A549 (cell line): ENCODE measurements at regions not wholly inside any gene's neighbourhood (a gene's known extent, or its start where the extent isn't known, plus 50 kb on each side); places are given as distances from the start of the nearest gene placed in this dataset.

ENCODE experiments used
- ATAC-seq, 2 experiments: fragments of 200-7000 bp in 1 of 2; fragments of >200 bp in 1 of 2; cut with Nextera tagmentation in 1 of 2; cut with Tn5 transposase in 1 of 2; 3 replicates each; pipeline versions ENCODE4 v1.8.0 to v1.9.1; 2018 to 2020; ENCODE audit warnings: mild to moderate bottlenecking in 1 of 2, moderate library complexity in 1 of 2
- CTCF ChIA-PET: fragments of 300-600 bp; sonication (Branson Sonifier 250); formaldehyde crosslinking; extraction: SDS; loops from one replicate; lab custom pipeline; 2021; ENCODE audit warnings: antibody characterized with exemption, inconsistent platforms; lab: Yijun Ruan, JAX
- POLR2A ChIA-PET: fragments of 350-600 bp; formaldehyde crosslinking; extraction: SDS; loops from one replicate; lab custom pipeline; 2021; ENCODE audit warnings: antibody characterized with exemption, inconsistent platforms; lab: Yijun Ruan, JAX
- DNase-seq, 2 experiments: peaks; one replicate each; pipeline versions ENCODE4 v3.0.0 to v3.0.0-alpha.2; 2011 to 2016; ENCODE audit warnings: low read depth in 1 of 2, low spot score in 1 of 2
- FAIRE-seq: peaks from 2 replicates; lab custom pipeline; 2011; peaks lifted over from hg19 to GRCh38; lab: Jason Lieb, UNC
- H3K27ac ChIP-seq, 2 experiments: fragments of >200 bp; sonication (Bioruptor Twin); formaldehyde crosslinking; 3 replicates each; pipeline ENCODE4 v1.5.1; 2016 to 2017
- H3K4me1 ChIP-seq: fragments of >200 bp; sonication (Bioruptor Twin); formaldehyde crosslinking; 3 replicates; pipeline ENCODE4 v1.6.1; 2016
- H3K4me2 ChIP-seq: fragments of >200 bp; sonication (Bioruptor Twin); formaldehyde crosslinking; 3 replicates; pipeline ENCODE4 v1.6.1; 2016
- H3K4me3 ChIP-seq: fragments of >200 bp; sonication (Bioruptor Twin); formaldehyde crosslinking; 3 replicates; pipeline ENCODE4 v1.5.1; 2016
- H3K9me3 ChIP-seq: fragments of >200 bp; sonication (Bioruptor Twin); formaldehyde crosslinking; 3 replicates; pipeline ENCODE4 v1.6.1; 2016
- BHLHE40 ChIP-seq: IDR thresholded peaks from 2 replicates; pipeline ENCODE4 v1.6.1; 2012; ENCODE audit warnings: low read depth, low read length, inconsistent platforms
- CHD4 ChIP-seq: fragments of 200-600 bp; sonication (generic); IDR thresholded peaks from 2 replicates; pipeline ENCODE4 v1.6.1; 2016; ENCODE audit warnings: antibody characterized with exemption, mild to moderate bottlenecking, borderline replicate concordance
- CTCF ChIP-seq: fragments of >200 bp; sonication (Bioruptor Twin); formaldehyde crosslinking; IDR thresholded peaks from 3 replicates; pipeline ENCODE4 v1.5.1; 2016
- EHF ChIP-seq: fragments of 250-450 bp; sonication (Bioruptor Pico); IDR thresholded peaks from 2 replicates; pipeline ENCODE4 v1.5.0; 2020; ENCODE audit warnings: mild to moderate bottlenecking
- ELK1 ChIP-seq: fragments of 150-350 bp; IDR thresholded peaks from 2 replicates; pipeline ENCODE4 v1.6.1; 2014; ENCODE audit warnings: low read depth, mild to moderate bottlenecking, low read length
- FOSL2 ChIP-seq, 2 experiments: fragments of 450-650 bp in 1 of 2; fragments of >200 bp in 1 of 2; sonication (Bioruptor Twin) in 1 of 2; formaldehyde crosslinking; IDR thresholded peaks; 2 replicates each; pipeline versions ENCODE4 v1.5.0 to v1.6.1; 2016 to 2020; ENCODE audit warnings: mild to moderate bottlenecking in 1 of 2, moderate library complexity in 1 of 2
- FOXS1 ChIP-seq: fragments of 250-450 bp; sonication (Bioruptor Pico); IDR thresholded peaks from 2 replicates; pipeline ENCODE4 v1.5.0; 2020; ENCODE audit warnings: mild to moderate bottlenecking, moderate library complexity
- GATA3 ChIP-seq: IDR thresholded peaks from 2 replicates; pipeline ENCODE4 v1.6.1; 2012; ENCODE audit warnings: borderline replicate concordance
- HMGXB4 ChIP-seq: fragments of 250-450 bp; sonication (Bioruptor Pico); IDR thresholded peaks from 2 replicates; pipeline ENCODE4 v1.5.0; 2021; ENCODE audit warnings: mild to moderate bottlenecking, moderate library complexity, borderline replicate concordance
- HOXA7 ChIP-seq: fragments of 250-450 bp; sonication (Bioruptor Pico); IDR thresholded peaks from 2 replicates; pipeline ENCODE4 v1.5.0; 2020; ENCODE audit warnings: mild to moderate bottlenecking, moderate library complexity
- HOXB5 ChIP-seq: fragments of 250-450 bp; sonication (Bioruptor Pico); IDR thresholded peaks from 2 replicates; pipeline ENCODE4 v1.5.0; 2020; ENCODE audit warnings: mild to moderate bottlenecking, moderate library complexity
- JUN ChIP-seq, 2 experiments: fragments of >200 bp; sonication (Bioruptor Twin); formaldehyde crosslinking; IDR thresholded peaks; 2 replicates in 1 of 2; 3 replicates in 1 of 2; pipeline ENCODE4 v1.6.1; 2016 to 2017
- MAFK ChIP-seq: fragments of 450-650 bp; IDR thresholded peaks from 2 replicates; pipeline ENCODE4 v1.6.1; 2014; ENCODE audit not compliant: partially characterized antibody
- MAX ChIP-seq: IDR thresholded peaks from 2 replicates; pipeline ENCODE4 v1.6.1; 2012
- NPAS2 ChIP-seq: fragments of 250-450 bp; sonication (Bioruptor Pico); IDR thresholded peaks from 2 replicates; pipeline ENCODE4 v1.8.0; 2022; ENCODE audit warnings: mild to moderate bottlenecking, moderate library complexity, borderline replicate concordance
- NR3C1 ChIP-seq: fragments of >200 bp; sonication (Bioruptor Twin); formaldehyde crosslinking; IDR thresholded peaks from 3 replicates; pipeline ENCODE4 v1.6.1; 2017
- PBX3 ChIP-seq: IDR thresholded peaks from 2 replicates; pipeline ENCODE4 v1.6.1; 2012
- POLR2AphosphoS2 ChIP-seq: conservative IDR thresholded peaks from 2 replicates; pipeline ENCODE4 v1.6.1; 2012; ENCODE audit warnings: low read length, improper control_type of control experiment, inconsistent platforms
- RAD21 ChIP-seq, 2 experiments: fragments of >200 bp in 1 of 2; sonication (Bioruptor Twin) in 1 of 2; formaldehyde crosslinking in 1 of 2; IDR thresholded peaks in 1 of 2; conservative IDR thresholded peaks in 1 of 2; 2 replicates in 1 of 2; 3 replicates in 1 of 2; pipeline ENCODE4 v1.6.1; 2012 to 2018; ENCODE audit warnings: inconsistent platforms in 1 of 2
- RFX5 ChIP-seq: fragments of 450-650 bp; IDR thresholded peaks from 2 replicates; pipeline ENCODE4 v1.7.1; 2014; ENCODE audit warnings: antibody characterized with exemption, mild to moderate bottlenecking, moderate library complexity
- RNF2 ChIP-seq: fragments of 200-600 bp; sonication (generic); IDR thresholded peaks from 2 replicates; pipeline ENCODE4 v1.6.1; 2016; ENCODE audit warnings: low read depth, mild to moderate bottlenecking, antibody characterized with exemption, moderate library complexity, borderline replicate concordance
- SREBF2 ChIP-seq: fragments of 450-650 bp; IDR thresholded peaks from 2 replicates; pipeline ENCODE4 v1.6.1; 2014; ENCODE audit warnings: mild to moderate bottlenecking, moderate library complexity
- TFCP2L1 ChIP-seq: fragments of 250-450 bp; sonication (Bioruptor Pico); IDR thresholded peaks from 2 replicates; pipeline ENCODE4 v1.5.0; 2021; ENCODE audit warnings: mild to moderate bottlenecking
- TP53 ChIP-seq: fragments of 250-450 bp; sonication (Bioruptor Pico); IDR thresholded peaks from 2 replicates; pipeline ENCODE4 v1.5.0; 2021; ENCODE audit warnings: mild to moderate bottlenecking, moderate library complexity
- ZFP36 ChIP-seq: fragments of 450-650 bp; IDR thresholded peaks from 2 replicates; pipeline ENCODE4 v1.6.1; 2014; ENCODE audit warnings: borderline replicate concordance; ENCODE audit not compliant: partially characterized antibody
- WGBS: methylation state at CpG from one replicate; pipeline ENCODE4 v1.1.6; 2017; ENCODE audit errors: missing lambda C conversion rate; 5-methylcytosine and 5-hydroxymethylcytosine counted together
- TF ChIP-seq, protein P1 (sequence below): fragments of 450-650 bp; IDR thresholded peaks from 2 replicates; pipeline ENCODE4 v1.6.1; 2014; ENCODE audit warnings: antibody characterized with exemption
- TF ChIP-seq, protein P2 (sequence below): fragments of 200-600 bp; sonication (generic); IDR thresholded peaks from 2 replicates; pipeline ENCODE4 v1.6.1; 2016; ENCODE audit warnings: antibody characterized with exemption, mild to moderate bottlenecking, moderate library complexity

- TF ChIP-seq GATA3 = no peak
- TF ChIP-seq RNF2 = no peak
- TF ChIP-seq TFCP2L1 = no peak
- TF ChIP-seq FOXS1 (CRISPR knock-in tag) = no peak
- TF ChIP-seq ZFP36 = no peak
- TF ChIP-seq JUN (IDR thresholded peaks at IDR 0.05) = no peak
- no peak for TF ChIP-seq RAD21 (conservative IDR thresholded peaks at IDR 0.05 in 1 of 2, IDR thresholded peaks at IDR 0.05 in 1 of 2)
- no peak for TF ChIP-seq FOSL2 (IDR thresholded peaks at IDR 0.05)
- no peak for TF ChIP-seq FOSL2 (CRISPR knock-in tag; IDR thresholded peaks at IDR 0.05)
- no peak for TF ChIP-seq TP53 (CRISPR knock-in tag)
- TF ChIP-seq, protein P1, sequence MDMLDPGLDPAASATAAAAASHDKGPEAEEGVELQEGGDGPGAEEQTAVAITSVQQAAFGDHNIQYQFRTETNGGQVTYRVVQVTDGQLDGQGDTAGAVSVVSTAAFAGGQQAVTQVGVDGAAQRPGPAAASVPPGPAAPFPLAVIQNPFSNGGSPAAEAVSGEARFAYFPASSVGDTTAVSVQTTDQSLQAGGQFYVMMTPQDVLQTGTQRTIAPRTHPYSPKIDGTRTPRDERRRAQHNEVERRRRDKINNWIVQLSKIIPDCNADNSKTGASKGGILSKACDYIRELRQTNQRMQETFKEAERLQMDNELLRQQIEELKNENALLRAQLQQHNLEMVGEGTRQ = no peak
- no peak for TF ChIP-seq MAFK
- no peak for TF ChIP-seq CHD4
- no peak for TF ChIP-seq NPAS2 (CRISPR knock-in tag)
- no peak for TF ChIP-seq EHF (CRISPR knock-in tag)
- TF ChIP-seq HMGXB4 (CRISPR knock-in tag) = no peak
- TF ChIP-seq HOXA7 (CRISPR knock-in tag) = no peak
- Histone ChIP-seq H3K4me2 (no peak overlapping the region), H3K27ac (no peak overlapping the region), H3K4me3 (no peak overlapping the region), H3K9me3 (no peaks in the 10 kb centered on the region), H3K4me1 (no peaks in the 10 kb centered on the region)
- DNase-seq = no peak
- no peak for FAIRE-seq
- POLR2A ChIA-PET = no interaction called here
- no peak for ATAC-seq
- CTCF ChIA-PET = no interaction called here
Measured at GRCh38 chr11:105367129-105367528, 227.6 kb upstream of the CARD18 start.

DNA sequence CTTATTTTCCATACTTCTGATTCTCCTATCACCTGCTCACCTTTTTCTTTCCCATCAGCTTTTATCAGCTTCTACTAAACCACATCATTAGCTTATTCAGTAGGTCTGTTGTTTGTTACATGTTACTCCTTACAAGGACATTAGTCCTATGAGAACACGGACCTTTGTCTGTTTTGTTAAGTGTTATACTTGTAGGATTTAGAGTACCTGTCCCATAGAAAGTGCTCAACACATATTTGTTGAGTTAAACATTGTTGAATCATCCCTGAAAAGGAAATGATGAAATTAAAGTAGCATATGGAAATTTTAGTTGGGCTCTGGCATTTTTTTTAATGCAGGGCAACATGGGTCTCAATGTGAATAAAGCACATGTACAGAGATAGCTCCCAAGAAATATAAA, 222.1 kb upstream of the CARD18 start:
- H3K4me1 ChIP-seq = no peaks in the 10 kb centered on the region
- TF ChIP-seq GATA3 (no peak), PBX3 (no peak), MAFK (no peak), NR3C1 (no peak), ZFP36 (no peak), ELK1 (no peak), BHLHE40 (no peak), HOXB5 (CRISPR knock-in tag) (no peak), CHD4 (no peak), SREBF2 (no peak), POLR2AphosphoS2 (no peak), MAX (no peak), CTCF (no peak), RFX5 (no peak)
- TF ChIP-seq, protein P2, sequence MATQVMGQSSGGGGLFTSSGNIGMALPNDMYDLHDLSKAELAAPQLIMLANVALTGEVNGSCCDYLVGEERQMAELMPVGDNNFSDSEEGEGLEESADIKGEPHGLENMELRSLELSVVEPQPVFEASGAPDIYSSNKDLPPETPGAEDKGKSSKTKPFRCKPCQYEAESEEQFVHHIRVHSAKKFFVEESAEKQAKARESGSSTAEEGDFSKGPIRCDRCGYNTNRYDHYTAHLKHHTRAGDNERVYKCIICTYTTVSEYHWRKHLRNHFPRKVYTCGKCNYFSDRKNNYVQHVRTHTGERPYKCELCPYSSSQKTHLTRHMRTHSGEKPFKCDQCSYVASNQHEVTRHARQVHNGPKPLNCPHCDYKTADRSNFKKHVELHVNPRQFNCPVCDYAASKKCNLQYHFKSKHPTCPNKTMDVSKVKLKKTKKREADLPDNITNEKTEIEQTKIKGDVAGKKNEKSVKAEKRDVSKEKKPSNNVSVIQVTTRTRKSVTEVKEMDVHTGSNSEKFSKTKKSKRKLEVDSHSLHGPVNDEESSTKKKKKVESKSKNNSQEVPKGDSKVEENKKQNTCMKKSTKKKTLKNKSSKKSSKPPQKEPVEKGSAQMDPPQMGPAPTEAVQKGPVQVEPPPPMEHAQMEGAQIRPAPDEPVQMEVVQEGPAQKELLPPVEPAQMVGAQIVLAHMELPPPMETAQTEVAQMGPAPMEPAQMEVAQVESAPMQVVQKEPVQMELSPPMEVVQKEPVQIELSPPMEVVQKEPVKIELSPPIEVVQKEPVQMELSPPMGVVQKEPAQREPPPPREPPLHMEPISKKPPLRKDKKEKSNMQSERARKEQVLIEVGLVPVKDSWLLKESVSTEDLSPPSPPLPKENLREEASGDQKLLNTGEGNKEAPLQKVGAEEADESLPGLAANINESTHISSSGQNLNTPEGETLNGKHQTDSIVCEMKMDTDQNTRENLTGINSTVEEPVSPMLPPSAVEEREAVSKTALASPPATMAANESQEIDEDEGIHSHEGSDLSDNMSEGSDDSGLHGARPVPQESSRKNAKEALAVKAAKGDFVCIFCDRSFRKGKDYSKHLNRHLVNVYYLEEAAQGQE = no peak

More for the DNA sequence above, 222.1 kb upstream of the CARD18 start:
- POLR2A ChIA-PET = no interaction called here
- no peak for FAIRE-seq
- H3K4me3 ChIP-seq = no peak overlapping the region
- no peaks in the 10 kb centered on the region for H3K9me3 ChIP-seq
- no peak for DNase-seq
- no peak overlapping the region for H3K27ac ChIP-seq
- WGBS = 5% methylated on average over 1 of the region's 1 CpG
- no peak for ATAC-seq
- CTCF ChIA-PET = interaction anchor here (0.8 kb wide), 1 partner anchor 10 kb away, joined by 3 read pairs; no protein-coding TSS in a partner anchor
- H3K4me2 ChIP-seq = no peak overlapping the region
